Gastrocnemius medialis (tissue), 4 donors: ENCODE measurements at regions not wholly inside any gene's neighbourhood (a gene's known extent, or its start where the extent isn't known, plus 50 kb on each side); places are given as distances from the start of the nearest gene placed in this dataset.

Experiments
- CTCF ChIP-seq, 5 experiments: fragments of 450-650 bp in 3 of 5; fragments of 200-600 bp in 2 of 5; sonication (generic) in 2 of 5; IDR thresholded peaks in 4 of 5; conservative IDR thresholded peaks in 1 of 5; 1 replicate in 4 of 5; 2 replicates in 1 of 5; pipeline ENCODE4 v1.5.1; 2016 to 2019; ENCODE audit warnings: antibody characterized with exemption in 5 of 5, mild to moderate bottlenecking in 3 of 5, moderate library complexity in 3 of 5
- POLR2A ChIP-seq, 2 donors: fragments of 450-650 bp; IDR thresholded peaks; one replicate each; pipeline ENCODE4 v1.6.1; 2017; ENCODE audit warnings: antibody characterized with exemption in 2 of 2, mild to moderate bottlenecking in 2 of 2, moderate library complexity in 2 of 2

- TF ChIP-seq CTCF (IDR thresholded peaks at IDR 0.05 in 4 of 5, conservative IDR thresholded peaks at IDR 0.05 in 1 of 5) = no peak
- no peak for TF ChIP-seq POLR2A (IDR thresholded peaks at IDR 0.05)
Measured at GRCh38 chr4:38449506-38450174, 214.4 kb upstream of the KLF3 start.
